ENCODE measurements at regions not wholly inside any gene's neighbourhood (a gene's known extent, or its start where the extent isn't known, plus 50 kb on each side); places are given as distances from the start of the nearest gene placed in this dataset.
A peak's percentile ranks its signal among the peaks of the same experiment; 100 is the strongest.

DNA sequence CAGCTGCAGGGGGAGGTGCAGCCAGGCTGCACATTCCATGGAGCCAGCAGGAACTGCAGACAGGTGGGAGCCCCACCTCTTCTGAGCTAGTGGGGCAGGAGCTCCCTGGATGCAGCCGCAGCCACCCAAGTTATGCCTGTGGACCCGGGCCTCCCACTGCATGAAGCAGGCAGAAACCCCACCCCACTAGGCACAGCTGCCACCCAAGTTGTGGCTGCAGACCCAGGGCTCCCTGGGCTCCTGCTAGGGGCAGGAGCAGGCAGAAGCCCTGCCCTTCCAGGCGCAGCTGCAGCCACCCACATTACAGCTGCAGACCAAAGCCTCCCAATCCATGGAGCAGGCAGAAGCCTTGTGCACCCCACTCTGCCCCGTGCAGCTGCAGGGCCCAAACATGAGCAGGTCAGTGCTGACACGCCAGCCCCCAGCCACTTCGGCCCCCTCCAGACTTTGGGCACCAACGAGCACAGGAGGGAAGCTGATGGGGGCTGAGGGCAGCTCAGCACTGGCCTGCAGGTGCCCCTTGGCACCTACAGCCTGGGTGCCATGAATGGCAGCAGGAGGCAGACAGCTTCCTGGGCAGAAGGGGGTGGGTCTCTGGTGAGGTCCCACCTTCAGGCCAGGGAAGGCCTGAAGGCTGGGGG, 106.9 kb downstream of the C9orf50 start:
- TF ChIP-seq, protein P1, sequence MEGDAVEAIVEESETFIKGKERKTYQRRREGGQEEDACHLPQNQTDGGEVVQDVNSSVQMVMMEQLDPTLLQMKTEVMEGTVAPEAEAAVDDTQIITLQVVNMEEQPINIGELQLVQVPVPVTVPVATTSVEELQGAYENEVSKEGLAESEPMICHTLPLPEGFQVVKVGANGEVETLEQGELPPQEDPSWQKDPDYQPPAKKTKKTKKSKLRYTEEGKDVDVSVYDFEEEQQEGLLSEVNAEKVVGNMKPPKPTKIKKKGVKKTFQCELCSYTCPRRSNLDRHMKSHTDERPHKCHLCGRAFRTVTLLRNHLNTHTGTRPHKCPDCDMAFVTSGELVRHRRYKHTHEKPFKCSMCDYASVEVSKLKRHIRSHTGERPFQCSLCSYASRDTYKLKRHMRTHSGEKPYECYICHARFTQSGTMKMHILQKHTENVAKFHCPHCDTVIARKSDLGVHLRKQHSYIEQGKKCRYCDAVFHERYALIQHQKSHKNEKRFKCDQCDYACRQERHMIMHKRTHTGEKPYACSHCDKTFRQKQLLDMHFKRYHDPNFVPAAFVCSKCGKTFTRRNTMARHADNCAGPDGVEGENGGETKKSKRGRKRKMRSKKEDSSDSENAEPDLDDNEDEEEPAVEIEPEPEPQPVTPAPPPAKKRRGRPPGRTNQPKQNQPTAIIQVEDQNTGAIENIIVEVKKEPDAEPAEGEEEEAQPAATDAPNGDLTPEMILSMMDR (IDR thresholded peaks at IDR 0.05; ENCODE audit: low read length, missing control alignments) = no peak
- no peak overlapping the region for H3K4me3 ChIP-seq (replicated peaks; ENCODE audit: low read depth, low read length)
- no peak for DNase-seq (ENCODE audit: low read depth)

DNA sequence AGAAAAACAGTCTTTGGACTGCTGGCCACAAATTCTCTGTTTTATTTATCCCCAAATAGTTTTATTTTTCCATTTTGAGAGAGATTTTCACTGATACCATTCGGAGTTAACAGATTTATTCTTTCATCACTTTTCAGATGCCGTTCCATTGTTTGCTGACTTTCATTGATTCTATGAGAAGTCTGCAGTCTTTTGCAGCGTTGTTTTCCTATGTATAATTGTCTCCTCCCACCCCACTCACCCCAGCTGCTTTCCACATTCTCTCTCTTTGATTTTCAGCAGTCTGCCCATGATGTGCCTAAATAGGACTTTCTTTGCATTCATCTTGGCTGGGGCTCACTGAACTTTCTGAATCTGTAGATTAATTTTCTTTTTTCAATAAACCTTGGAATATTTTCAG, 107.6 kb downstream of the C9orf50 start:
- TF ChIP-seq, protein P1 (IDR thresholded peaks at IDR 0.05; ENCODE audit: low read length, missing control alignments) = no peak
- no peak for DNase-seq (ENCODE audit: low read depth)
- H3K4me3 ChIP-seq (replicated peaks; ENCODE audit: low read depth, low read length) = no peak overlapping the region

DNA sequence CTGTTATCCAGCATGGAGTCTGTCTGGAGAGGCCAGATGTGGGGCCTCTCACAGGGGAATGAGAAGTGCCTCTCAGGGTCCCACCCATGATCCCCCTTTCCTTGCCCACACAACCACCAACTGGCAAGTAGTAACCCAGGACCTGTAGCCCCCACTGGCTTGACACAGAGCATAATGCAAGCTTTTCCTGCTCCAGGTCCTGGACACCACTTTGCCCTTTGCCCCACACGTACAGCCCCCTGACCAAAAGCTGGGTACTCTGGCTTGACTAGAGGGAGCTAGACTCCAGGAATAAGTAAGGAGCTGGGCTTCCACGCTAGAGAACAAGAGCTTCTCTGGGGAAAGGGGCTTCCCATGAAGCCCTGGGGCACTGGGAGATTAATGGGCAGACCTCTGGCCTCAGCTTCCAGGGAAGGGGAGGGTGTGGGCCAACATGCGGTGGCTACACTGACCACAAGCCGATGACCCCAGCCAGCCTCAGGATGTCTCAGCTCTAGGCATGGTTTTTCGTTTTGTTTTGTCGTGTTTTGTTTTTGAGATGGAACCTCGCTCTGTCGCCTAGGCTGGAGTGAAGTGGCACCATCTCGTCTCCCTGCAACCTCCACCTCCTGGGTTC, 109.5 kb downstream of the C9orf50 start:
- TF ChIP-seq, protein P1 (IDR thresholded peaks at IDR 0.05; ENCODE audit: low read length, missing control alignments) = no peak

DNA sequence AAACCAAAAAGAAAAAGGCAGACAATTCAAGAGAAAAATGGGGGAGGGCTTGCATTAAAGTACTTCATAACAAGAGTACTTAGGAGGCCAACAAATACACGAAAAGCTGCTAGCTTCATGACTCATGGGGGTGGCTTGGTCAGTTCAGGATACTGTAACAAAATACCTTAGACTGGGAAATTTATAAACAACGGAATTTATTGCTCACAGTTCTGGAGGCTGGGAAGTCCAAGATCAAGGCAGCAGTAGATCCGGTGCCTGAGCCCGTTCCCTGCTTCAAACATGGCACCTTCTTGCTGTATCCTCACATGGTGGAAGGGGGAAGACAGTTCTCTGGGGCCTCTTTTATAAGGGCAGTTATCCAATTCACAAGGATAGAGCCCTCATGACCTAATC, 111.4 kb downstream of the C9orf50 start:
- peak; percentile 80 for DNase-seq (ENCODE audit: low read depth)
- TF ChIP-seq, protein P1 (IDR thresholded peaks at IDR 0.05; ENCODE audit: low read length, missing control alignments) = no peak
- no peak overlapping the region for H3K4me3 ChIP-seq (replicated peaks; ENCODE audit: low read depth, low read length)

More for the DNA sequence above, 109.5 kb downstream of the C9orf50 start:
- no peak for DNase-seq (ENCODE audit: low read depth)
- H3K4me3 ChIP-seq (replicated peaks; ENCODE audit: low read depth, low read length) = no peak overlapping the region

- TF ChIP-seq, protein P1 (IDR thresholded peaks at IDR 0.05; ENCODE audit: low read length, missing control alignments) = no peak
- DNase-seq (ENCODE audit: low read depth) = no peak
These were observed 113.1 kb downstream of the C9orf50 start for GRCh38 chr9:129507805-129508204.

DNA sequence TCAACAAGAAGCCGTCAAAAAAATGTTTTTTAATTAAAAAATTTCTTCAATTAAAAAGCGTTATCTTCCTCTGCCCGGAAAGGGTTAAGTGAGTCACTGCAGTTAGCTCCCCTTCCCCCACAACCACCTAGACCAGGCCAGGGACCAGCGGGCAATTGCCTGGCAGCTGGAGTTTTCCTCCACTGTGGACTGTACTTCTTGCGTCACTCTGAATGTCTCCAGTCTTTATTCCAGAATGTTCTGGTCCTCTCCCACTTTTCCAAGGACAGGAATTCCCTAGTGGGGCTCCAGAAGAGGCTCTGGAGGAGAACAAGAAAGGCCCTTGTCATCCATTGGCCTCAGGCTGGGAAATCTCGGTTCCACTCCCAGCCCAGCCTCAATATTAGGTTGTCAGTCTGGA, 114.0 kb downstream of the C9orf50 start:
- no peak overlapping the region for H3K4me3 ChIP-seq (replicated peaks; ENCODE audit: low read depth, low read length)
- peak; percentile 70 for DNase-seq (ENCODE audit: low read depth)
- TF ChIP-seq, protein P1 (IDR thresholded peaks at IDR 0.05; ENCODE audit: low read length, missing control alignments) = no peak

More at GRCh38 chr9:129507805-129508204, 113.1 kb downstream of the C9orf50 start:
- H3K4me3 ChIP-seq (replicated peaks; ENCODE audit: low read depth, low read length) = no peak overlapping the region

GRCh38 chr9:129506041-129506440, 114.9 kb downstream of the C9orf50 start:
- TF ChIP-seq, protein P1 (IDR thresholded peaks at IDR 0.05; ENCODE audit: low read length, missing control alignments) = no peak
- DNase-seq (ENCODE audit: low read depth) = no peak

More at GRCh38 chr9:129506041-129506440, 114.9 kb downstream of the C9orf50 start:
- H3K4me3 ChIP-seq (replicated peaks; ENCODE audit: low read depth, low read length) = no peak overlapping the region
